GM23338 (cell line): ENCODE measurements at regions not wholly inside any gene's neighbourhood (a gene's known extent, or its start where the extent isn't known, plus 50 kb on each side); places are given as distances from the start of the nearest gene placed in this dataset.

Source experiments
- CREB1 ChIP-seq: fragments of 250-450 bp; sonication (Bioruptor Pico); IDR thresholded peaks from 2 replicates; pipeline ENCODE4 v1.5.0; 2020; ENCODE audit warnings: low read depth, mild to moderate bottlenecking, moderate library complexity
- CTCF ChIP-seq, 2 experiments: fragments of 200-600 bp in 1 of 2; sonication (generic) in 1 of 2; conservative IDR thresholded peaks; 2 replicates each; pipeline versions ENCODE4 v1.5.1 to v1.6.1; 2016 to 2017; ENCODE audit warnings: antibody characterized with exemption in 2 of 2, low read depth in 2 of 2, mild to moderate bottlenecking in 2 of 2, moderate library complexity in 1 of 2
- EZH2 ChIP-seq: fragments of 200-600 bp; sonication (generic); IDR thresholded peaks from one replicate; pipeline ENCODE4 v1.8.0; 2017; ENCODE audit warnings: antibody characterized with exemption, mild to moderate bottlenecking, low read depth; ENCODE audit not compliant: unreplicated experiment
- EZH2phosphoT487 ChIP-seq: fragments of 200-600 bp; sonication (generic); IDR thresholded peaks from one replicate; pipeline ENCODE4 v1.8.1; 2018; ENCODE audit warnings: antibody characterized with exemption; ENCODE audit not compliant: unreplicated experiment
- JUNB ChIP-seq: IDR thresholded peaks from one replicate; pipeline ENCODE4 v1.6.1; 2016; ENCODE audit warnings: antibody characterized with exemption; ENCODE audit not compliant: unreplicated experiment
- NANOG ChIP-seq: IDR thresholded peaks from 2 replicates; pipeline ENCODE4 v1.6.1; 2016; ENCODE audit warnings: antibody characterized with exemption, borderline replicate concordance
- POLR2AphosphoS5 ChIP-seq: IDR thresholded peaks from 2 replicates; pipeline ENCODE4 v1.6.1; 2016; ENCODE audit warnings: antibody characterized with exemption, low read depth
- STAT1 ChIP-seq: IDR thresholded peaks from one replicate; pipeline ENCODE4 v1.6.1; 2016; ENCODE audit warnings: antibody characterized with exemption; ENCODE audit not compliant: unreplicated experiment
- ZNF331 ChIP-seq: fragments of 250-450 bp; sonication (Bioruptor Pico); IDR thresholded peaks from 2 replicates; pipeline ENCODE4 v1.5.0; 2020; ENCODE audit warnings: low read depth, mild to moderate bottlenecking, moderate library complexity
- TF ChIP-seq, protein P1 (sequence below): IDR thresholded peaks from one replicate; pipeline ENCODE4 v1.6.1; 2018; ENCODE audit warnings: antibody characterized with exemption; ENCODE audit not compliant: unreplicated experiment
- TF ChIP-seq, protein P2 (sequence below): IDR thresholded peaks from 2 replicates; pipeline ENCODE4 v1.6.1; 2016; ENCODE audit warnings: antibody characterized with exemption

- TF ChIP-seq CTCF (conservative IDR thresholded peaks at IDR 0.05; ENCODE audit: low read depth in 2 of 2): no peak
- TF ChIP-seq EZH2phosphoT487: no peak
- TF ChIP-seq EZH2: no peak
- TF ChIP-seq CREB1: no peak
- TF ChIP-seq POLR2AphosphoS5: no peak
- TF ChIP-seq JUNB: no peak
- TF ChIP-seq ZNF331 (CRISPR knock-in tag): no peak
- TF ChIP-seq, protein P1, sequence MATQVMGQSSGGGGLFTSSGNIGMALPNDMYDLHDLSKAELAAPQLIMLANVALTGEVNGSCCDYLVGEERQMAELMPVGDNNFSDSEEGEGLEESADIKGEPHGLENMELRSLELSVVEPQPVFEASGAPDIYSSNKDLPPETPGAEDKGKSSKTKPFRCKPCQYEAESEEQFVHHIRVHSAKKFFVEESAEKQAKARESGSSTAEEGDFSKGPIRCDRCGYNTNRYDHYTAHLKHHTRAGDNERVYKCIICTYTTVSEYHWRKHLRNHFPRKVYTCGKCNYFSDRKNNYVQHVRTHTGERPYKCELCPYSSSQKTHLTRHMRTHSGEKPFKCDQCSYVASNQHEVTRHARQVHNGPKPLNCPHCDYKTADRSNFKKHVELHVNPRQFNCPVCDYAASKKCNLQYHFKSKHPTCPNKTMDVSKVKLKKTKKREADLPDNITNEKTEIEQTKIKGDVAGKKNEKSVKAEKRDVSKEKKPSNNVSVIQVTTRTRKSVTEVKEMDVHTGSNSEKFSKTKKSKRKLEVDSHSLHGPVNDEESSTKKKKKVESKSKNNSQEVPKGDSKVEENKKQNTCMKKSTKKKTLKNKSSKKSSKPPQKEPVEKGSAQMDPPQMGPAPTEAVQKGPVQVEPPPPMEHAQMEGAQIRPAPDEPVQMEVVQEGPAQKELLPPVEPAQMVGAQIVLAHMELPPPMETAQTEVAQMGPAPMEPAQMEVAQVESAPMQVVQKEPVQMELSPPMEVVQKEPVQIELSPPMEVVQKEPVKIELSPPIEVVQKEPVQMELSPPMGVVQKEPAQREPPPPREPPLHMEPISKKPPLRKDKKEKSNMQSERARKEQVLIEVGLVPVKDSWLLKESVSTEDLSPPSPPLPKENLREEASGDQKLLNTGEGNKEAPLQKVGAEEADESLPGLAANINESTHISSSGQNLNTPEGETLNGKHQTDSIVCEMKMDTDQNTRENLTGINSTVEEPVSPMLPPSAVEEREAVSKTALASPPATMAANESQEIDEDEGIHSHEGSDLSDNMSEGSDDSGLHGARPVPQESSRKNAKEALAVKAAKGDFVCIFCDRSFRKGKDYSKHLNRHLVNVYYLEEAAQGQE: no peak
- TF ChIP-seq NANOG: no peak
- TF ChIP-seq, protein P2, sequence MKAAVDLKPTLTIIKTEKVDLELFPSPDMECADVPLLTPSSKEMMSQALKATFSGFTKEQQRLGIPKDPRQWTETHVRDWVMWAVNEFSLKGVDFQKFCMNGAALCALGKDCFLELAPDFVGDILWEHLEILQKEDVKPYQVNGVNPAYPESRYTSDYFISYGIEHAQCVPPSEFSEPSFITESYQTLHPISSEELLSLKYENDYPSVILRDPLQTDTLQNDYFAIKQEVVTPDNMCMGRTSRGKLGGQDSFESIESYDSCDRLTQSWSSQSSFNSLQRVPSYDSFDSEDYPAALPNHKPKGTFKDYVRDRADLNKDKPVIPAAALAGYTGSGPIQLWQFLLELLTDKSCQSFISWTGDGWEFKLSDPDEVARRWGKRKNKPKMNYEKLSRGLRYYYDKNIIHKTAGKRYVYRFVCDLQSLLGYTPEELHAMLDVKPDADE: no peak
- TF ChIP-seq STAT1: no peak
Measured at GRCh38 chr5:15383021-15383420, 117.0 kb upstream of the FBXL7 start.
